Mesenchymal stem cell (in vitro differentiated cells and primary cell): ENCODE measurements at regions not wholly inside any gene's neighbourhood (a gene's known extent, or its start where the extent isn't known, plus 50 kb on each side); places are given as distances from the start of the nearest gene placed in this dataset.

Experiments
- DNase-seq: peaks from one replicate; pipeline ENCODE4 v3.0.0-alpha.2; 2013
- H2AFZ ChIP-seq: one replicate; pipeline ENCODE4 v1.6.1; 2013; ENCODE audit warnings: low read depth, mild to moderate bottlenecking, control low read depth, inconsistent platforms, low read length, moderate library complexity
- H2AK5ac ChIP-seq: 2 replicates; pipeline ENCODE4 v1.6.1; 2013; ENCODE audit warnings: low read length, moderate library complexity, mild to moderate bottlenecking, inconsistent platforms; ENCODE audit not compliant: severe bottlenecking
- H2BK120ac ChIP-seq: one replicate; pipeline ENCODE4 v1.6.1; 2013; ENCODE audit warnings: low read depth, mild to moderate bottlenecking, inconsistent platforms, low read length, moderate library complexity
- H2BK12ac ChIP-seq, 2 experiments: one replicate each; pipeline ENCODE4 v1.6.1; 2013; ENCODE audit warnings: inconsistent platforms in 2 of 2, low read length in 2 of 2, mild to moderate bottlenecking in 2 of 2, moderate library complexity in 2 of 2, control low read depth in 1 of 2
- H2BK15ac ChIP-seq: one replicate; pipeline ENCODE4 v1.6.1; 2013; ENCODE audit warnings: mild to moderate bottlenecking, low read depth, inconsistent platforms; ENCODE audit not compliant: poor library complexity, severe bottlenecking
- H2BK5ac ChIP-seq: 2 replicates; pipeline ENCODE4 v1.6.1; 2013; ENCODE audit warnings: low read depth, mild to moderate bottlenecking, low read length, control low read depth, inconsistent platforms; ENCODE audit not compliant: poor library complexity, severe bottlenecking
- H3K14ac ChIP-seq, 2 experiments: one replicate each; pipeline ENCODE4 v1.6.1; 2013; ENCODE audit warnings: inconsistent platforms in 2 of 2, low read length in 2 of 2, control low read depth in 1 of 2, mild to moderate bottlenecking in 1 of 2, moderate library complexity in 1 of 2
- H3K18ac ChIP-seq, 2 experiments: one replicate each; pipeline ENCODE4 v1.6.1; 2013; ENCODE audit warnings: inconsistent platforms in 2 of 2, low read length in 2 of 2, control low read depth in 1 of 2, low read depth in 1 of 2, mild to moderate bottlenecking in 1 of 2
- H3K23ac ChIP-seq, 2 experiments: one replicate each; pipeline ENCODE4 v1.6.1; 2013; ENCODE audit warnings: inconsistent platforms in 2 of 2, low read length in 2 of 2, mild to moderate bottlenecking in 2 of 2, moderate library complexity in 2 of 2, control low read depth in 1 of 2
- H3K27ac ChIP-seq: 2 replicates; pipeline ENCODE4 v1.5.1; 2013; ENCODE audit warnings: mild to moderate bottlenecking, moderate library complexity, low read length, control low read depth, inconsistent platforms; ENCODE audit not compliant: poor library complexity, severe bottlenecking
- H3K27me3 ChIP-seq, 2 experiments: 2 replicates each; pipeline versions ENCODE4 v1.6.1 to v1.7.0; 2013; ENCODE audit warnings: low read length in 2 of 2, mild to moderate bottlenecking in 2 of 2, moderate library complexity in 2 of 2, control low read depth in 1 of 2, inconsistent platforms in 1 of 2; ENCODE audit not compliant: control insufficient read depth in 1 of 2, insufficient read depth in 1 of 2
- H3K36me3 ChIP-seq, 2 experiments: 2 replicates each; pipeline versions ENCODE4 v1.6.1 to v1.7.0; 2013; ENCODE audit warnings: low read length in 2 of 2, control low read depth in 1 of 2, inconsistent platforms in 1 of 2, low read depth in 1 of 2, mild to moderate bottlenecking in 1 of 2; ENCODE audit not compliant: insufficient read depth in 2 of 2, control insufficient read depth in 1 of 2
- H3K4ac ChIP-seq, 2 experiments: one replicate each; pipeline ENCODE4 v1.6.1; 2013; ENCODE audit warnings: inconsistent platforms in 2 of 2, low read length in 2 of 2, mild to moderate bottlenecking in 2 of 2, moderate library complexity in 2 of 2, control low read depth in 1 of 2, low read depth in 1 of 2
- H3K4me1 ChIP-seq: 2 replicates; pipeline ENCODE4 v1.6.1; 2013; ENCODE audit warnings: low read depth, low read length, control low read depth; ENCODE audit not compliant: control insufficient read depth, insufficient read depth
- H3K4me2 ChIP-seq: 2 replicates; pipeline ENCODE4 v1.6.1; 2013; ENCODE audit warnings: low read length, mild to moderate bottlenecking, inconsistent platforms; ENCODE audit not compliant: poor library complexity, severe bottlenecking
- H3K4me3 ChIP-seq, 2 experiments: 2 replicates each; pipeline versions ENCODE4 v1.5.1 to v1.7.0; 2013; ENCODE audit warnings: low read length in 2 of 2, mild to moderate bottlenecking in 2 of 2, control low read depth in 1 of 2, low read depth in 1 of 2; ENCODE audit not compliant: insufficient read depth in 1 of 2
- H3K79me1 ChIP-seq: replicated peaks from 2 replicates; pipeline ENCODE4 v1.6.1; 2013; ENCODE audit warnings: mild to moderate bottlenecking, control low read depth, low read length, inconsistent platforms; ENCODE audit not compliant: poor library complexity, severe bottlenecking
- H3K9ac ChIP-seq: 2 replicates; pipeline ENCODE4 v1.7.0; 2013; ENCODE audit warnings: mild to moderate bottlenecking, low read length, moderate library complexity
- H3K9me3 ChIP-seq: 2 replicates; pipeline ENCODE4 v1.7.0; 2013; ENCODE audit warnings: mild to moderate bottlenecking, low read length; ENCODE audit not compliant: control insufficient read depth
- H4K8ac ChIP-seq: one replicate; pipeline ENCODE4 v1.6.1; 2013; ENCODE audit warnings: inconsistent platforms, mild to moderate bottlenecking, low read length, moderate library complexity
- H4K91ac ChIP-seq: one replicate; pipeline ENCODE4 v1.6.1; 2013; ENCODE audit warnings: mild to moderate bottlenecking, low read length, inconsistent platforms
- WGBS: methylation state at CpG from one replicate; pipeline ENCODE4 v1.1.7; 2013; ENCODE audit warnings: mixed read lengths; 5-methylcytosine and 5-hydroxymethylcytosine counted together

DNA sequence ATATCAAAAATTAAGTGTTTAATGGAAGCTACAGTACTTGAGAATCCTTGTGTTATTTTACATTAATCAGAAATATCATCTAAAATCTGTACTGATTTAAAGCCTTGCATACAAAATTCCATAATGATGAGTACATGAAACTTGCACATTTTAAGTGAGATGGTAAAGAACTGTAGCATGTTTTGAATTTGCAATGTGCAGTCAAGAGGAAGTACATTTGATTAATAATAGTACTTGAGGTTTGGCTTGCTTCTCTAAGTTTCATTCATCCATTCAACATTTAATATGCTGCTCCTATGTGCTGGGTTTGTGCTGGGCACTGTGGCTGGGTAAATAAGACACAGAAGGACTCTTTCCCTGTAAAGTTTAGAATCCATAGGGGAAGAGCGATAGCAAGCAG lies 332.3 kb downstream of the CNTN3 start:
- Histone ChIP-seq H3K4ac (no peak overlapping the region), H3K79me1 (no peaks in the 10 kb centered on the region), H4K8ac (no peak overlapping the region), H2BK120ac (no peak overlapping the region), H2AFZ (no peak overlapping the region), H3K4me1 (no peaks in the 10 kb centered on the region), H3K4me2 (no peak overlapping the region), H4K91ac (no peak overlapping the region), H3K9ac (no peak overlapping the region), H3K27ac (no peak overlapping the region), H3K36me3 (no peaks in the 10 kb centered on the region), H2BK15ac (no peak overlapping the region), H3K27me3 (no peaks in the 10 kb centered on the region), H3K14ac (no peak overlapping the region), H3K18ac (no peak overlapping the region), H2BK5ac (no peak overlapping the region), H3K4me3 (no peak overlapping the region), H2BK12ac (no peak overlapping the region), H2AK5ac (no peak overlapping the region), H3K23ac (no peak overlapping the region), H3K9me3 (no peaks in the 10 kb centered on the region)
- no peak for DNase-seq
- WGBS: no CpG with 5 or more reads among the region's 1 CpG

DNA sequence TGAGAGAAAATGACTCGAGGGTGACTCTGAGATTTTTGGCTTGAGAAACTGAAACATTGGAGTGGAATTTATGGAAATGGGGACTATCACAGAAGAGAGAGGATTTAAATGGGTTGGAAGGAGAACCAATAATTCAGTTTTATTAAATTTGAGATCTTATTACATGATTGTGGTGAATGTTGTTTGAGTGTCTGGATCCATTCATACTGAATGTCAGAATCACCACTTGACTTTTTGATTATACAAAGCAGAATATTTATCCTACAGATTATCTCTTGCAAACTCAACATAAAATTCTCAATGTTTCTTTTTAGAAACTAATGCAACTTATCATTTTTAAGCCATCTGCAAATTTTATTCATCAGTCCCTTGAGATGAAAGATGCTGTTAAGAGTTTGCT lies 332.8 kb downstream of the CNTN3 start:
- no peak overlapping the region for H2AK5ac ChIP-seq
- no peak overlapping the region for H3K18ac ChIP-seq
- H3K4me3 ChIP-seq: no peak overlapping the region
- no peak overlapping the region for H2AFZ ChIP-seq
- H2BK120ac ChIP-seq: no peak overlapping the region
- H3K79me1 ChIP-seq: no peaks in the 10 kb centered on the region
- DNase-seq: no peak
- no peaks in the 10 kb centered on the region for H3K9me3 ChIP-seq
- H2BK15ac ChIP-seq: no peak overlapping the region
- no peak overlapping the region for H2BK5ac ChIP-seq
- no peak overlapping the region for H3K4me2 ChIP-seq
- no peak overlapping the region for H3K27ac ChIP-seq
- no peak overlapping the region for H2BK12ac ChIP-seq
- H3K27me3 ChIP-seq: no peaks in the 10 kb centered on the region
- H3K9ac ChIP-seq: no peak overlapping the region
- H3K36me3 ChIP-seq: no peaks in the 10 kb centered on the region
- H3K14ac ChIP-seq: no peak overlapping the region
- H4K8ac ChIP-seq: no peak overlapping the region
- 64% methylated on average over 1 of the region's 1 CpG for WGBS
- H4K91ac ChIP-seq: no peak overlapping the region
- no peaks in the 10 kb centered on the region for H3K4me1 ChIP-seq
- no peak overlapping the region for H3K23ac ChIP-seq
- no peak overlapping the region for H3K4ac ChIP-seq

GRCh38 chr3:74273555-74274402 lies 340.7 kb downstream of the CNTN3 start:
- H3K23ac ChIP-seq: no peak overlapping the region

GRCh38 chr3:74273091-74273490 lies 341.4 kb downstream of the CNTN3 start:
- no peak overlapping the region for H2BK15ac ChIP-seq
- H4K91ac ChIP-seq: no peak overlapping the region
- H2AK5ac ChIP-seq: no peak overlapping the region
- H3K18ac ChIP-seq: no peak overlapping the region
- no peak overlapping the region for H2BK12ac ChIP-seq
- no peak overlapping the region for H3K27ac ChIP-seq
- no peaks in the 10 kb centered on the region for H3K79me1 ChIP-seq
- no peak for DNase-seq
- H3K4ac ChIP-seq: no peak overlapping the region
- no peak overlapping the region for H2AFZ ChIP-seq
- no peaks in the 10 kb centered on the region for H3K9me3 ChIP-seq
- no peak overlapping the region for H3K14ac ChIP-seq
- no peaks in the 10 kb centered on the region for H3K36me3 ChIP-seq
- no peak overlapping the region for H2BK5ac ChIP-seq
- no peak overlapping the region for H3K4me3 ChIP-seq
- no peak overlapping the region for H4K8ac ChIP-seq
- no peak overlapping the region for H3K4me2 ChIP-seq
- H2BK120ac ChIP-seq: no peak overlapping the region
- H3K27me3 ChIP-seq: no peaks in the 10 kb centered on the region
- no peak overlapping the region for H3K23ac ChIP-seq
- H3K9ac ChIP-seq: no peak overlapping the region
- no peaks in the 10 kb centered on the region for H3K4me1 ChIP-seq
- WGBS: 59% methylated on average over 3 of the region's 4 CpGs

More at GRCh38 chr3:74273555-74274402, 340.7 kb downstream of the CNTN3 start:
- Histone ChIP-seq H3K4me1 (no peaks in the 10 kb centered on the region), H3K79me1 (no peaks in the 10 kb centered on the region), H3K18ac (no peak overlapping the region), H3K4me3 (no peak overlapping the region), H2AK5ac (no peak overlapping the region), H3K4me2 (no peak overlapping the region), H3K36me3 (no peaks in the 10 kb centered on the region), H2AFZ (no peak overlapping the region), H2BK5ac (no peak overlapping the region), H3K4ac (no peak overlapping the region), H2BK120ac (no peak overlapping the region), H3K27me3 (no peaks in the 10 kb centered on the region), H3K9ac (no peak overlapping the region), H4K91ac (no peak overlapping the region), H3K9me3 (no peaks in the 10 kb centered on the region), H3K27ac (no peak overlapping the region), H4K8ac (no peak overlapping the region), H2BK15ac (no peak overlapping the region), H2BK12ac (no peak overlapping the region), H3K14ac (no peak overlapping the region)
- 73% methylated on average over 12 of the region's 12 CpGs for WGBS
- no peak for DNase-seq
